Activated B cell treated with CpG ODN at 0.5 μM for 24 hours (primary cell): ENCODE measurements at regions not wholly inside any gene's neighbourhood (a gene's known extent, or its start where the extent isn't known, plus 50 kb on each side); places are given as distances from the start of the nearest gene placed in this dataset.

Experiments used
- ATAC-seq: fragments of 200-7000 bp; cut with Tn5 transposase; one replicate; pipeline ENCODE4 v1.10.0; 2021; ENCODE audit warnings: low read depth, mild to moderate bottlenecking, moderate library complexity
- CTCF ChIA-PET: fragments of 350-600 bp; sonication (Branson Sonifier 250); formaldehyde crosslinking; loops from one replicate; lab custom pipeline; 2021; ENCODE audit warnings: antibody characterized with exemption; lab: Charles Lee
- POLR2A ChIA-PET: fragments of 350-600 bp; sonication (Branson Sonifier 250); formaldehyde crosslinking; loops from one replicate; lab custom pipeline; 2021; ENCODE audit warnings: antibody characterized with exemption; lab: Charles Lee
- DNase-seq: peaks from one replicate; pipeline ENCODE4 v3.0.0; 2022
- H3K27ac Mint-ChIP-seq: one replicate; pipeline ENCODE4 v1.8.0; 2020; ENCODE audit warnings: mixed read lengths
- H3K27me3 Mint-ChIP-seq: one replicate; pipeline ENCODE4 v1.8.0; 2021; ENCODE audit warnings: mixed read lengths
- H3K36me3 Mint-ChIP-seq: one replicate; pipeline ENCODE4 v1.8.0; 2021; ENCODE audit warnings: low read depth, mixed read lengths
- H3K4me1 Mint-ChIP-seq: one replicate; pipeline ENCODE4 v1.8.0; 2021; ENCODE audit warnings: mixed read lengths
- H3K4me3 Mint-ChIP-seq: one replicate; pipeline ENCODE4 v1.8.0; 2020; ENCODE audit warnings: mild to moderate bottlenecking, mixed read lengths
- H3K9me3 Mint-ChIP-seq: one replicate; pipeline ENCODE4 v1.8.0; 2020; ENCODE audit warnings: mixed read lengths
- intact Hi-C: fragments of 100-400 bp; cut with micrococcal nuclease; formaldehyde crosslinking; loops from one replicate; pipeline ENCODE4 v1.15.1; 2024
- TF ChIP-seq, protein P1 (sequence below): fragments of 200-600 bp; IDR thresholded peaks from one replicate; pipeline ENCODE4 v1.8.0; 2022; ENCODE audit warnings: antibody characterized with exemption, mild to moderate bottlenecking

DNA sequence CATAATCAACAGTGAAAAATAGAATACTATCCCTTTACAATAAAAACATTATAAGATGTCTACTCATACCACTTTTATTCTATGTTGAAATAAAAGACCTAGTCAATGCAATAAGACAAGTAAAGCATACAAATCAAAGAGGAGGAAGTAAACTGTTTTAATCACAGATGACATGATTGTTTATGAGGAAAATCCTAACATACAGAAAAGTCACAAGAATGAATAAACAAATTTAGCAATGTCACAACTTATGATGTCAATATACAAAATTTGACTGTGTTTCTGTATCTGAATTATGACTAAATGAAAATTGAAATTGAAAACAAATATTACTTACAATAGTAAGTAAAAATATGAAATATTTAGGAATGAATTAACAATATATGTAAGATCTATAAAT, 221.9 kb upstream of the GRIA4 start:
- TF ChIP-seq, protein P1, sequence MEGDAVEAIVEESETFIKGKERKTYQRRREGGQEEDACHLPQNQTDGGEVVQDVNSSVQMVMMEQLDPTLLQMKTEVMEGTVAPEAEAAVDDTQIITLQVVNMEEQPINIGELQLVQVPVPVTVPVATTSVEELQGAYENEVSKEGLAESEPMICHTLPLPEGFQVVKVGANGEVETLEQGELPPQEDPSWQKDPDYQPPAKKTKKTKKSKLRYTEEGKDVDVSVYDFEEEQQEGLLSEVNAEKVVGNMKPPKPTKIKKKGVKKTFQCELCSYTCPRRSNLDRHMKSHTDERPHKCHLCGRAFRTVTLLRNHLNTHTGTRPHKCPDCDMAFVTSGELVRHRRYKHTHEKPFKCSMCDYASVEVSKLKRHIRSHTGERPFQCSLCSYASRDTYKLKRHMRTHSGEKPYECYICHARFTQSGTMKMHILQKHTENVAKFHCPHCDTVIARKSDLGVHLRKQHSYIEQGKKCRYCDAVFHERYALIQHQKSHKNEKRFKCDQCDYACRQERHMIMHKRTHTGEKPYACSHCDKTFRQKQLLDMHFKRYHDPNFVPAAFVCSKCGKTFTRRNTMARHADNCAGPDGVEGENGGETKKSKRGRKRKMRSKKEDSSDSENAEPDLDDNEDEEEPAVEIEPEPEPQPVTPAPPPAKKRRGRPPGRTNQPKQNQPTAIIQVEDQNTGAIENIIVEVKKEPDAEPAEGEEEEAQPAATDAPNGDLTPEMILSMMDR = no peak
- intact Hi-C loops = no loop called here
- ChIA-PET CTCF (no interaction called here), POLR2A (no interaction called here)
- no peak overlapping the region for H3K27ac Mint-ChIP-seq
- DNase-seq (no peak), ATAC-seq (no peak)
- no peak overlapping the region for H3K4me3 Mint-ChIP-seq
- no peaks in the 10 kb centered on the region for H3K9me3 Mint-ChIP-seq
- H3K4me1 Mint-ChIP-seq = no peaks in the 10 kb centered on the region
- H3K36me3 Mint-ChIP-seq = no peaks in the 10 kb centered on the region
- H3K27me3 Mint-ChIP-seq = no peaks in the 10 kb centered on the region

DNA sequence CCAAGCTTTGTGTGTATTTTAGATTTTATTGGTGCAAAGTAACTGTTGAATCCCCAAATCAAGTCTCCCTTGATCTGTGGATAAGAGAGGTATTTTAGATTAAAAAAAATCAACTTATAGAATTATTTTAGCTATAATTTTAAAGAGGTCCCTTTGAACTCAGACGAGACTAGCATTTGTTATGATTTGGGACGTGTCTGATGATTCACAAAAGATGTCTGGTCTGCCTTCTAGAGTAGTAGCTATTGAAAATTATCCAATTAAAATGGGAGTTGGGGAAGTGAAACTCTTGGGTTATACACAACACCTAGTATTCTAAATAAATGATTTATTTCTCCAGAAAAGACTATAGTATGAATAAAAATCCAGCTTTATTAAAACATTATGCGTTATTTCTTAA, 227.9 kb upstream of the GRIA4 start:
- ATAC-seq (no peak), DNase-seq (no peak)
- Mint-ChIP-seq H3K9me3 (no peaks in the 10 kb centered on the region), H3K36me3 (no peaks in the 10 kb centered on the region), H3K27me3 (no peaks in the 10 kb centered on the region), H3K27ac (no peak overlapping the region), H3K4me1 (no peaks in the 10 kb centered on the region), H3K4me3 (no peak overlapping the region)
- TF ChIP-seq, protein P1 = no peak
- POLR2A ChIA-PET = no interaction called here
- intact Hi-C loops = no loop called here
- CTCF ChIA-PET = no interaction called here

DNA sequence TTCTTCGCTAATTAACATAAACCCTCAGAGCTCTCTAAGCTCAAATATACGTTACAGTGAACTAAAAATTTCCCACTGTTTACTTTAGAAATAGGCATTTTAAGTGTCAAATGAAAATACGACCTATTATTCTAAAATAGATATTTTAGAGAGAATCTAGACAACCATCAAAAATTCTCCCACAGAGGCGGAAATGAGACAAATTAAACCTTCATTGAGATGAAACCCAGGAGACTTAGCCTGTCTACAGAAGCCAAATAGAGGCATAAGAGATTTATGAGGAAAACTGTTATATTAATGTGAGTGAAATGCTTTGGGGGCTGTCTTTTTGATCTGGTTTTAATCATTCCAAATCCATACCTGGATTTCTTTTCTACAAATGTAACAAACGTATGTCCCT, 232.0 kb upstream of the GRIA4 start:
- CTCF ChIA-PET = no interaction called here
- DNase-seq = no peak

DNA sequence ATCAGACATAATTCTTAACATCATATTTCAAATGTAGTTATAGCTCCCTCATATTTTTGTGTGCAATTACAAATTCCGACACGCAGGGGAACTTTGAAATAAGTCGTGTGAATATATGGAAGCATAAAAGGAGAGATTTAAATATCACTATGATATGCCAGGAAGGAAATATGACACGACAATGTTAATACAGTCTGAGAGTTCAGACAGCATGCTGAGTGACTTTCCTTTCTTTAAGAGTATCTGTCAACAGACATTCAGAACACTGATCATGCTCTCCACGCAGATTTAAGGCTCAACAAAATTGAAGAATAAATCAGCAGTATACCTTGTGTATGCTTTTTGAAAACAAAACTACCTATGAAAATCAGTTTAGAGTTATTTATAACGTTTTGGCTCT, 232.6 kb upstream of the CARD18 start:
- POLR2A ChIA-PET = no interaction called here
- TF ChIP-seq, protein P1 = no peak
- no peak for ATAC-seq

More for the DNA sequence above, 232.0 kb upstream of the GRIA4 start:
- Mint-ChIP-seq H3K27me3 (no peaks in the 10 kb centered on the region), H3K4me1 (no peaks in the 10 kb centered on the region), H3K9me3 (peaks cover 16% of the 10 kb centered on the region), H3K27ac (no peak overlapping the region), H3K36me3 (no peaks in the 10 kb centered on the region), H3K4me3 (no peak overlapping the region)
- POLR2A ChIA-PET = no interaction called here
- intact Hi-C loops = no loop called here
- TF ChIP-seq, protein P1 = no peak
- no peak for ATAC-seq

DNA sequence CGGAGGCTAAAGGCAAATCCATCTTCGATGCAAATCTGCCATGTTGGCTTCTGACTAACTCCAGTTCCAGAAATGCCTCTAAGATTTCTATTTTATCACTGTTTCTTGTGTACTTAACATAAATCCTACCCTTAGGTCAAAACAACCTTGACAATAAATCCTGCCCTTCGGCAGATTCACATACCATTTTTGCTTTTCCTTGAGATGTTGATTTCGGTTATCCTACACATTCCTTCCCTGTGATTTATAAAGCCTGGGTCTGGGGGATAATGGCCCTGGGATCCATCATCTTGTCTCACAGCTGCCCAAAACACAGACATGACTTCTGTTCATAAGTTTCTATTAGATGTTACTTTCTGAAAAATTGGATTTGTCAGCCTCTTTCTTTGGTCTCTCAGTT, 231.7 kb upstream of the CARD18 start:
- DNase-seq (no peak), ATAC-seq (no peak)
- Mint-ChIP-seq H3K27me3 (no peaks in the 10 kb centered on the region), H3K36me3 (no peaks in the 10 kb centered on the region), H3K27ac (no peak overlapping the region), H3K4me3 (no peak overlapping the region), H3K4me1 (no peaks in the 10 kb centered on the region), H3K9me3 (peaks cover 11% of the 10 kb centered on the region)
- CTCF ChIA-PET = no interaction called here
- intact Hi-C loops = no loop called here
- POLR2A ChIA-PET = no interaction called here
- TF ChIP-seq, protein P1 = no peak

More for the DNA sequence above, 232.6 kb upstream of the CARD18 start:
- CTCF ChIA-PET = no interaction called here
- DNase-seq = no peak
- Mint-ChIP-seq H3K4me1 (no peaks in the 10 kb centered on the region), H3K27ac (no peak overlapping the region), H3K4me3 (no peak overlapping the region), H3K36me3 (no peaks in the 10 kb centered on the region), H3K9me3 (peaks cover 16% of the 10 kb centered on the region), H3K27me3 (no peaks in the 10 kb centered on the region)
- intact Hi-C loops = no loop called here
